ACC112 (cell line): ENCODE measurements at regions not wholly inside any gene's neighbourhood (a gene's known extent, or its start where the extent isn't known, plus 50 kb on each side); places are given as distances from the start of the nearest gene placed in this dataset.

ENCODE experiments used
- H2AFZ ChIP-seq: fragments of 200-600 bp; sonication (generic); one replicate; pipeline ENCODE4 v1.6.0; 2017; ENCODE audit warnings: antibody characterized with exemption, low read length; ENCODE audit not compliant: unreplicated experiment
- H3K27ac ChIP-seq: fragments of 200-600 bp; sonication (generic); 2 replicates; pipeline ENCODE4 v1.5.1; 2014; ENCODE audit warnings: low read depth, mild to moderate bottlenecking, antibody characterized with exemption, low read length, moderate library complexity
- H3K27me3 ChIP-seq: fragments of 200-600 bp; sonication (generic); 2 replicates; pipeline ENCODE4 v1.6.1; 2014; ENCODE audit warnings: mild to moderate bottlenecking, antibody characterized with exemption, low read length, moderate library complexity, mixed read lengths; ENCODE audit not compliant: insufficient read depth
- H3K36me3 ChIP-seq: fragments of 200-600 bp; sonication (generic); 2 replicates; pipeline ENCODE4 v1.6.1; 2016; ENCODE audit warnings: mild to moderate bottlenecking, antibody characterized with exemption, low read length, moderate library complexity, mixed read lengths; ENCODE audit not compliant: insufficient read depth
- H3K4me1 ChIP-seq: fragments of 200-600 bp; sonication (generic); one replicate; pipeline ENCODE4 v1.6.1; 2016; ENCODE audit warnings: low read length, mixed read lengths; ENCODE audit not compliant: insufficient read depth, unreplicated experiment, control insufficient read depth
- H3K4me3 ChIP-seq: fragments of 200-600 bp; sonication (generic); 2 replicates; pipeline ENCODE4 v1.5.1; 2014; ENCODE audit warnings: mild to moderate bottlenecking, low read depth, low read length
- H3K79me2 ChIP-seq: fragments of 200-600 bp; sonication (generic); one replicate; pipeline ENCODE4 v1.6.0; 2016; ENCODE audit warnings: low read length; ENCODE audit not compliant: control insufficient read depth, unreplicated experiment, insufficient read depth

- Histone ChIP-seq H2AFZ (no peak overlapping the region), H3K4me3 (no peak overlapping the region), H3K4me1 (no peaks in the 10 kb centered on the region), H3K27ac (no peak overlapping the region), H3K27me3 (no peaks in the 10 kb centered on the region), H3K36me3 (no peaks in the 10 kb centered on the region), H3K79me2 (no peaks in the 10 kb centered on the region)
Measured at GRCh38 chr3:161852744-161853143, 356.1 kb downstream of the OTOL1 start.

- H2AFZ ChIP-seq: no peak overlapping the region
Measured at GRCh38 chr3:161854232-161854771, 357.7 kb downstream of the OTOL1 start.

DNA sequence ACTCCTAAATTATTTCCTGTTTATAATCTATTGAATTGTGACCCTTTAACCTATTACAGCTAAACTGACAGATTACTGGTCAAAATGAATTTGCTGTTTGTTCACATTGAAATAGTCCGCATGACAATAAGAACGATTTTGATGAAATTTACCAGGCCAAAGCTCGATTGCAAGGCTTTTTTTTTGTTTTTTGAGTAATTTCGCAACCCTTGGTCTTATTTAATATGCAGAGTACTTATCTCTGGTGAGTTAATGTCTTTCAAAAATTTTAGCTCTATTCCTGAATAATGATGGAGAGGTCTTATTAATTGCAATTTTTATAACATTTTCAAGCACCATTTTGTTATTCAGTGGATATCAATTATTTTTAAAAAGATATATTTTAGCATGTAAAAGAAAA, 362.4 kb downstream of the OTOL1 start:
- no peaks in the 10 kb centered on the region for H3K36me3 ChIP-seq
- H3K4me3 ChIP-seq: no peak overlapping the region
- H3K27ac ChIP-seq: no peak overlapping the region
- no peak overlapping the region for H2AFZ ChIP-seq
- no peaks in the 10 kb centered on the region for H3K27me3 ChIP-seq
- no peaks in the 10 kb centered on the region for H3K4me1 ChIP-seq
- H3K79me2 ChIP-seq: no peaks in the 10 kb centered on the region

More at GRCh38 chr3:161854232-161854771, 357.7 kb downstream of the OTOL1 start:
- Histone ChIP-seq H3K4me1 (no peaks in the 10 kb centered on the region), H3K79me2 (no peaks in the 10 kb centered on the region), H3K27ac (no peak overlapping the region), H3K4me3 (no peak overlapping the region), H3K36me3 (no peaks in the 10 kb centered on the region), H3K27me3 (no peaks in the 10 kb centered on the region)

DNA sequence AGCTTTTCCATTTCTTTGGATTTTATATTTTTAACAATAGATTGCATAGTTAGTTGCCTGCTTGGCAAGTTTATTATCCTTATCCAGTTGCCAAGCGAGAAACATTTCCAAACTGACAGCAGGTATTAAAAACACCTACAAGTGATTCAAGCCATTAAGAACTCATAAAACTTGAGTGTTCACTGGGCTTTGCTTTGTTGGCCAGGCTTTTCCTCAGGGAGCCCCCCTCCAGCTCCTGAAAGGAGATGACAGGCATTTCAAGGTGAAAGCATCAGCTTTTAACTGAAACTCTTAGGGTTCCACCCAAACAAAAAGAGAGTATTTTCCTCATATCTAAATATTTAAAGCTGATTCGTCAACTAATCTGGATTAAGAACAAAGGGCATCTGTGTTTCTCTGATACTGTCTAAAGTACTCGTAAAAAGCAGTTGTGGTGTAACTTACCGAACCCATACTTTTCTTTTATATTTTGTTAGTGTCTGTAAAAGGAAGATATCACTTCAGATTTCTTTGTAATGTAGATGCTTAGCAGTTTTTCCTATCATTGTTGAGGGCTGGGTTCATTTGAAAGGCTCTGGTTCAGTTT, 363.4 kb downstream of the OTOL1 start:
- Histone ChIP-seq H3K36me3 (no peaks in the 10 kb centered on the region), H3K27me3 (no peaks in the 10 kb centered on the region), H3K79me2 (no peaks in the 10 kb centered on the region), H3K27ac (no peak overlapping the region), H3K4me1 (no peaks in the 10 kb centered on the region), H3K4me3 (no peak overlapping the region), H2AFZ (no peak overlapping the region)

- no peaks in the 10 kb centered on the region for H3K79me2 ChIP-seq
- H2AFZ ChIP-seq: no peak overlapping the region
- H3K27ac ChIP-seq: no peak overlapping the region
- H3K27me3 ChIP-seq: no peaks in the 10 kb centered on the region
- H3K36me3 ChIP-seq: no peaks in the 10 kb centered on the region
- no peaks in the 10 kb centered on the region for H3K4me1 ChIP-seq
- H3K4me3 ChIP-seq: no peak overlapping the region
Measured at GRCh38 chr3:161863775-161864174, 367.2 kb downstream of the OTOL1 start.

DNA sequence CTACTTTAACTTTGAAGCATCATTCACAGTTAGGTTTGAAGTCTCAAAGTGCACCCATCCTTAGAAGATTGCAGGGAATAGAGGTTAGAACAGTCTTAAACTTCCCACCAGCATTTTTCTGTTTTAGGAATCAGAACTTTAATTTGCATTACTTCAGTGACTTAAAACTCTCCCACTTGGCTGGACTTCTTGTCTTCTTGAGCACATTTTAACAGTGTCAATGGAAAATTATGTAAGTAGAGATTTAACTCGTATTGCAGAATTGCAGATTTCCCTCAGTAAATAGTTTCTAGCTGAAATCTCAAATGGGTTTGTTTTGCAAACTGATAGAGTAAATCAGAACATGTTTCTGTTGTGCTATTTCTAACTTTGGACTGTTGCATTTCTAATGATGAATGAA, 369.6 kb downstream of the OTOL1 start:
- Histone ChIP-seq H3K79me2 (no peaks in the 10 kb centered on the region), H3K36me3 (no peaks in the 10 kb centered on the region), H3K4me3 (no peak overlapping the region), H3K27ac (no peak overlapping the region), H2AFZ (no peak overlapping the region), H3K27me3 (no peaks in the 10 kb centered on the region), H3K4me1 (no peaks in the 10 kb centered on the region)

- no peaks in the 10 kb centered on the region for H3K36me3 ChIP-seq
- no peaks in the 10 kb centered on the region for H3K27me3 ChIP-seq
- H3K27ac ChIP-seq: no peak overlapping the region
- H3K79me2 ChIP-seq: no peaks in the 10 kb centered on the region
- no peak overlapping the region for H3K4me3 ChIP-seq
- no peak overlapping the region for H2AFZ ChIP-seq
- no peaks in the 10 kb centered on the region for H3K4me1 ChIP-seq
Measured at GRCh38 chr3:161875483-161875882, 378.9 kb downstream of the OTOL1 start.

- no peaks in the 10 kb centered on the region for H3K36me3 ChIP-seq
- no peak overlapping the region for H3K4me3 ChIP-seq
- H3K4me1 ChIP-seq: no peaks in the 10 kb centered on the region
- H3K79me2 ChIP-seq: no peaks in the 10 kb centered on the region
- H3K27me3 ChIP-seq: no peaks in the 10 kb centered on the region
- no peak overlapping the region for H3K27ac ChIP-seq
- no peak overlapping the region for H2AFZ ChIP-seq
Measured at GRCh38 chr3:161879470-161879869, 382.9 kb downstream of the OTOL1 start.

DNA sequence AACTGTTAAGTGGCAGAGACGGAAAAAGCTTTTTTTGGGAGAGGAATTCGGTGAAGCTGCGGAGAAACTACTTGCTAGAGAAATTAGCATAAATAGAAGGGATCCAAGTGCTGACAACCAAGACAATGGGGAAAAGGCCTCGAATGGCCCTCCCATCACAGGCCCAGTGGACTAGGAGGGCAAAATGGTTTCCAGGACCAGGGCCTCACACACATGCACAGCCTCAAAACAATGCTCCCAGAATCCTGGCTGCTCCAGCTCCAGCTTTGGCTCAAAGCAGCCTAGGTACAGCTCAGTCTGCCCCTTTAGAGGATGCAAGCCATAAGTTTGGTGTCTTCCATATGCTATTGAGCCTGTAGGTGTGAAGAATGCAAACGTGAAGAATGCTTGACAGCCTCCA, 388.2 kb downstream of the OTOL1 start:
- Histone ChIP-seq H3K27me3 (no peaks in the 10 kb centered on the region), H3K27ac (no peak overlapping the region), H3K36me3 (no peaks in the 10 kb centered on the region)

GRCh38 chr3:161890147-161890625, 393.6 kb downstream of the OTOL1 start:
- Histone ChIP-seq H3K27me3 (no peaks in the 10 kb centered on the region), H3K36me3 (no peaks in the 10 kb centered on the region), H3K27ac (peak overlapping the region; percentile 67), H3K4me3 (no peak overlapping the region), H3K79me2 (no peaks in the 10 kb centered on the region), H2AFZ (no peak overlapping the region), H3K4me1 (peaks cover 11% of the 10 kb centered on the region)

More for the DNA sequence above, 388.2 kb downstream of the OTOL1 start:
- Histone ChIP-seq H3K79me2 (no peaks in the 10 kb centered on the region), H3K4me1 (no peaks in the 10 kb centered on the region), H2AFZ (no peak overlapping the region), H3K4me3 (no peak overlapping the region)

GRCh38 chr3:161893972-161894371, 397.4 kb downstream of the OTOL1 start:
- Histone ChIP-seq H3K4me3 (no peak overlapping the region), H3K4me1 (peaks cover 11% of the 10 kb centered on the region), H2AFZ (no peak overlapping the region), H3K79me2 (no peaks in the 10 kb centered on the region), H3K36me3 (no peaks in the 10 kb centered on the region), H3K27me3 (no peaks in the 10 kb centered on the region), H3K27ac (no peak overlapping the region)
